Loucy (cell line): ENCODE measurements at regions not wholly inside any gene's neighbourhood (a gene's known extent, or its start where the extent isn't known, plus 50 kb on each side); places are given as distances from the start of the nearest gene placed in this dataset.

Experiments
- EZH2phosphoT487 ChIP-seq: fragments of 200-600 bp; IDR thresholded peaks from 2 replicates; pipeline ENCODE4 v1.6.1; 2018; ENCODE audit warnings: antibody characterized with exemption, mild to moderate bottlenecking, moderate library complexity, borderline replicate concordance
- TF ChIP-seq, protein P1 (sequence below): fragments of 200-600 bp; sonication (generic); conservative IDR thresholded peaks from 2 replicates; pipeline ENCODE4 v1.5.1; 2014; ENCODE audit warnings: mild to moderate bottlenecking, antibody characterized with exemption, low read length

- TF ChIP-seq, protein P1, sequence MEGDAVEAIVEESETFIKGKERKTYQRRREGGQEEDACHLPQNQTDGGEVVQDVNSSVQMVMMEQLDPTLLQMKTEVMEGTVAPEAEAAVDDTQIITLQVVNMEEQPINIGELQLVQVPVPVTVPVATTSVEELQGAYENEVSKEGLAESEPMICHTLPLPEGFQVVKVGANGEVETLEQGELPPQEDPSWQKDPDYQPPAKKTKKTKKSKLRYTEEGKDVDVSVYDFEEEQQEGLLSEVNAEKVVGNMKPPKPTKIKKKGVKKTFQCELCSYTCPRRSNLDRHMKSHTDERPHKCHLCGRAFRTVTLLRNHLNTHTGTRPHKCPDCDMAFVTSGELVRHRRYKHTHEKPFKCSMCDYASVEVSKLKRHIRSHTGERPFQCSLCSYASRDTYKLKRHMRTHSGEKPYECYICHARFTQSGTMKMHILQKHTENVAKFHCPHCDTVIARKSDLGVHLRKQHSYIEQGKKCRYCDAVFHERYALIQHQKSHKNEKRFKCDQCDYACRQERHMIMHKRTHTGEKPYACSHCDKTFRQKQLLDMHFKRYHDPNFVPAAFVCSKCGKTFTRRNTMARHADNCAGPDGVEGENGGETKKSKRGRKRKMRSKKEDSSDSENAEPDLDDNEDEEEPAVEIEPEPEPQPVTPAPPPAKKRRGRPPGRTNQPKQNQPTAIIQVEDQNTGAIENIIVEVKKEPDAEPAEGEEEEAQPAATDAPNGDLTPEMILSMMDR, result no peak
- TF ChIP-seq EZH2phosphoT487, result no peak
These were observed 173.3 kb upstream of the BET1 start for GRCh38 chr7:94177441-94177840.
